Limb (tissue), 2 donors: ENCODE measurements at regions not wholly inside any gene's neighbourhood (a gene's known extent, or its start where the extent isn't known, plus 50 kb on each side); places are given as distances from the start of the nearest gene placed in this dataset.
"Not testable (repeated sequence)": the region's sequence is repeated elsewhere in the genome, so short reads cannot be mapped to it uniquely, and the experiment has no call there.

Experiments
- DNase-seq, 2 donors: peaks; one replicate each; pipeline ENCODE4 v3.0.0-alpha.2; 2016; ENCODE audit errors: extremely low spot score in 2 of 2

DNA sequence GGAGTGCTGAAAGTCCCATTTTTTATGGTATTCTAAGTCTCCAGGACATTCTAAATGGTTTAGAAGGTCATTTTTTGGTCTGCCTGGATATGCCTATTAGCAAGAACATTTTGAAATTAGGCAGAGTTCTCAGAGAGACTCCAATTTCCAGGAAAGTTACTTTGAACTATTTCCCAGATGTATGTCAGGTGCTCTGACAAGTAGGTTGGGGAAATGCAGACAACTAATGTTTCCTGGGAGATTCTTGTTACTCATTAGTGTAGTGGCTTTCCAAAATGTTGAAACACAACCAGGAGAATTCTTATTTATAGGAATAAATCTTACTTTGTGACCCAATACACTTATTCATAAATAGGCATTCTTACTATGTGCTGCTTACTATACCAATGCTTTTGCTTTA, 268.4 kb downstream of the ZNF37A start:
- not testable (repeated sequence) for DNase-seq

DNA sequence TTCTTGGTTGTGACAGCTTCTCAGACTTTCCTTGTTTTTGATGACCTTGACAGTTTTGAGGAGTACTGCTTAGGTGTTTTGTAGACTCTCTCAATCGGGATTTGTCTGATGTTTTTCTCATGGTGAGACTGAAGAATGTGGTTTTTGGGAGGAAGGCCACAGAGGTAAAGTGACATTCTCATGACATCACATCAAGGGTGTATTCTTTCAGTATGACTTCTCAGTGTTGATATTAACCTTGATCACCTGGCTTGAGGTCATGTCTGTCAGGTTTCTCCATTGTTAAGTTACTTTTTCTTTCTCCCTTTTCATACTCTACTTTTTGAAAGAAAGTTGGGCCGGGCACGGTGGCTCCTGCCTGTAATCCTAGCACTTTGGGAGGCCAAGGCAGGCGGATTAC, 269.9 kb downstream of the ZNF37A start:
- not testable (repeated sequence) for DNase-seq

DNA sequence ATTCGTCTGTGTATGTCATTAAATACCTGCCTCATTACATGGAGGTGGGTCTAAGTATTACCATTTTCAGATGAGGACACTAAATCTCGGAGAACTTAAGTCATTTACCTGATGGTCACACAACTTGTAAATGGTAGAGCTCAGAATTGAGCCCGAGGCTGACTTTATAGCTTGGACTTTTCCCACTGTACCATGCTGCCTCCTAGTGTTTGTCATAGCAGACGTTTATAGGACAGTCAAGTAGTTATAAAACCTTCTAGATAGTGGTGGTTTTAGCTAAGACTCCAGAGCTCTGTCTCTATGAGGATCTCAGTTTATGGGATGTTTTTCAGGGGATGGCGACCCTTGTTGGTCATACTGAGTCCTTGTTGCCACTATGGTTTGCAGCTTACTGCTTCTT, 271.8 kb downstream of the ZNF37A start:
- DNase-seq: not testable (repeated sequence)

- DNase-seq: not testable (repeated sequence)
These were observed 289.7 kb downstream of the ZNF37A start for GRCh38 chr10:38383800-38384199.

- DNase-seq: not testable (repeated sequence)
These were observed 292.7 kb downstream of the ZNF37A start for GRCh38 chr10:38386869-38387268.

GRCh38 chr10:38390725-38391124, 296.6 kb downstream of the ZNF37A start:
- DNase-seq: not testable (repeated sequence)

DNA sequence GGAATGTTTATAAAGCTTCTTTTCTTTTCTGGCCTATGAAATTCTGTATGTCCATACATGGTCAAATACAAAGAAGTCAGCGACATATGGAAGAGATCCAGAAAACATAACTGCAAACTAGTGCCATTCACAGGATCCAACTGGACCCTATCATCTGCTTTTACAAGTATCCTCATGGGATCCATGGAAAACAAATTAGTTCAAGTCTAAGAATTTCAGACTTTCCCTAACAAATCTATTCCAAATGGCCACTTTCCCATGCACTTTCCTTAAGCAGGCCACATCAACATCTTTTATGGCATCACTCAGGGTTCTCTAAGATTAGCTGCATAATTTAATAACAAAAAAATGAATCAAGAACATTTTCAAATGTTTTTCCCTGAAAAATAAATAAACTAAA, 301.3 kb downstream of the ZNF37A start:
- DNase-seq: not testable (repeated sequence)

DNA sequence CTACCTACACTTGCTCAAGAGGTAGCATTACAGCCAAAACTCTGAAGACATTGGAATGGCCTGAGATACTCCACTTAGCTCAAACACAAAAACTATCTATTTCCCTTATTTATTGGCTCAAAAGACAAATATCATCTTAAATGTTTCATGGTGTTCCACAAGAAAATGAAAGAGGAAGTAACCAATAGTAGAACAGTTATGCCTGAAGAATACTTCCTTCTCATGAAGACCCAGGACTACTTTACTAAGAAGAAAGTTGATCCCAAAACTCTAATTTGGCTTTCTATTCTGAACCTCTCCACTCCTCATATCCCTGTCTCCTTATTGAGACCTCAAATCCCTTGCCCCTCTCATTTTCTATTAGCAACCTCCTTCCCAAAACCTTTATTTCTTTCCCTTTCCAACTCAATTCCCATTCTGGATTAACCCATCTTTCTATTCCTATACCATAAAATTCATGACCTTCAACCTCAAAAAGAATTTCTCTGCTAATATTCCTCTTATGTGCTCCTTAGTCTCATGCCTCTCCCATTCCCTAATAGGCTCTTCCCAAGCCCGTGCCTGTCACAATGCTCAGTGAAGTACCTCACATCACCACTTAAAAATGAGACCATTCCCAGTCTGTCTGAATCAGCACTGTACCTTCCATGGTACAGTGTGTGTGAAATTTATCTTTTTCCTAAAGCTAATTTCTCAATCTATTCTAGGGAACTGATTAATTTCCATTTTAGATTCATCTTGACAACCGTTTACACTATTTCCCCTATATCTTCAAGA, 302.2 kb downstream of the ZNF37A start:
- DNase-seq: not testable (repeated sequence)

GRCh38 chr10:38401565-38401964, 307.4 kb downstream of the ZNF37A start:
- DNase-seq: not testable (repeated sequence)

- DNase-seq: peak; percentile 92
These were observed 308.6 kb downstream of the ZNF37A start for GRCh38 chr10:38402442-38403346.

- peak in 1 of 2 donors; percentile 60 for DNase-seq
These were observed 309.4 kb downstream of the ZNF37A start for GRCh38 chr10:38403347-38404117.

- not testable (repeated sequence) for DNase-seq
These were observed 329.5 kb downstream of the ZNF37A start for GRCh38 chr10:38423634-38424033.

DNA sequence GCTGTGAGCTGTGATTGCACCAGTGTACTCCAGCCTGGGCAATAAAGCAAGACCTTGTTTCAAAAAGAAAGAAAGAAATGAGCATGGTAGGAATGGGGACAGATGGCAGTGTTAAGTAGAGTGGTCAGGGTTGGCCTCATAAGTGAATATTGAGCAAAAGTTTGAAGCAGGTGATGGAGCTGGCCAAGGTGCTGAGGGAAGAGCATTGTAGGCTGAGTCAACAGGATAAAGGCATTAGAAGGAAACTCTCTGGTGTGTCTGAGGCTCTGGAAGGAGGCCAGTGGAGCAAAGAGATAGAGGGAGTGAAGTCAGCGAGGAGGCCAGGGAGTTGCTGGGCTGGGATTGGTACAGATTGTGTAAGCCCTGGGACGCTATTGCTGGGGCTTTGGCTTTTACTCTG, 336.1 kb downstream of the ZNF37A start:
- DNase-seq: not testable (repeated sequence)

DNA sequence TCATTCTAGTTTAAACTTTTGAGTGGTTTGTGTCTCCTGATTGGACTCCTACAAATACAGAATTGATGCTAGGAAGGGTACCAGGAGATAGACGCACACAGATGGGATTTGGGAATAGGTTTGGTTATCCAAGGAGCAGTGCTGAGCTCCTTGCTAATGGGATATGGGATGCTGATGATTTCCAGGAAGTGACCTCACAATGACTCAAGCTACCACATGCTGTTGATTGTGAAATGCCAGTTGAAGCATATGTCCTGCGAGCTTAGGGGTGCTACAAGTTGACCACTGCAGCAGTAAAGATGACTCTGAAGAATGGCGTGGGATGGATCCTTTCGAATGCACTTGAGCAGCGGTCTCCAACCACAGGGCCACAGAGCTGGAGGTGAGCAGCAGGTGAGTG, 343.2 kb downstream of the ZNF37A start:
- DNase-seq: not testable (repeated sequence)

DNA sequence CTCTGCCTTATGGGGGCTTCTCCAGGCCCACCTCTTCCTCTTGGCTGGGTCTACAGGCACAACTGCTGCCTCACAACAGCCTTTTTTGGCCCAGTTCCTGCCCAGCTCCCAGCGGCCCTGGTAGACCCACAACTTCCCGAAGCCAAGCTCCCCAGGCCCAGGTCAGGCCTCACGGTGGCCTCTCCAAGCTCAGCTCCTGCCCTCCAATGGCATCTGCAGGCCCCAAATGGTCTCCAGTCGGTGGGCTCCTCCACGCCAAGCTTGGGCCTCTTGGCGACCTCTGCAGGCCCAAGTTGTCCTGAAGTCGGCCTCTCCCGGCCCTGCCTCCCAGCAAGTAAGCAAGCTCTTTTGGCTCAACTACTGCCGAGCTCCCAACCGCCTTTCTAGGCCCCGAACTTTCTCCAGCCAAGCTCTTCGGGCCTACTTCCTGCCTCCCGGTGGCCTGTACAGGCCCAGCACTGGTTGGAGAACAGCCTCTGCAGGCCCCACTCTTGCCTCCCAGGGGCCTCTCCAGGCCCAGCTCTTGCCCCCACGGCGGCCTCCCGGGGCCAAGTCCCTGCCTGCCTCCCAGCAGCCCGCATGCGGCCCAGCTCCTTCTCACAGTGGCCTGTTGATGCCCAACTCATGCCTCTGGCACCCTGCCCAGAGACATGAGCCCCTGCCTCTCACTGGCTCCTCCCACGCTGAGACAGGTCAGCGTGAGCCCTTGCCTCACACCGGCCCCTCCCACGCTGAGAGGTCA, 354.6 kb downstream of the ZNF37A start:
- DNase-seq: not testable (repeated sequence)

- DNase-seq: not testable (repeated sequence)
These were observed 355.5 kb downstream of the ZNF37A start for GRCh38 chr10:38449618-38450017.

DNA sequence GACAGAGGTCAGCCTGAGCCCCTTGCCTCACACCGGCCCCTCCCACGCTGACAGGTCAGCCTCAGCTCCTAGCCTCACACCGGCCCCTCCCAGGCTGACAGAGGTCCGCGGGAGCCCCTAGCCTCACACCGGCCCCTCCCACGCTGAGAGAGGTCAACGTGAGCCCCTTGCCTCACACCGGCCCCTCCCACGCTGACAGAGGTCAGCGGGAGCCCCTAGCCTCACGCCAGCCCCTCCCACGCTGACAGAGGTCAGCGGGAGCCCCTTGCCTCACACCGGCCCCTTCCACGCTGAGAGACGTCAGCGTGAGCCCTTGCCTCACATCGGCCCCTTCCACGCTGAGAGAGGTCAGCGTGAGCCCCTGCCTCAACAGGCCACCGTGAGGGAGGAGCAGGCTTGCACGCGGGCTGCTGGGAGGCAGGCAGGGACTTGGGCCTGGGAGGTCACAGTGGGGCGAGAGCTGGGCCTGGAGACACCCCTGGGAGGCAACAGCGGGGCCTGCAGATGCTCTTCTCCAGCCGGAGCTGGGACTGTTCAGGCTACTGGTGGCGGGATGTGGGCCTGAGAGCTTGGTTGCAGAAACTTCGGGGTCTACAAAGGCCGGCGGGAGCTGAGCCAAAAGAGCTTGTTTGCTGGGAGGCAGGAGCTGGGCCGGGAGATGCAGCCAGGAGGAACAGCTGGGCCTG, 356.4 kb downstream of the ZNF37A start:
- not testable (repeated sequence) for DNase-seq

DNA sequence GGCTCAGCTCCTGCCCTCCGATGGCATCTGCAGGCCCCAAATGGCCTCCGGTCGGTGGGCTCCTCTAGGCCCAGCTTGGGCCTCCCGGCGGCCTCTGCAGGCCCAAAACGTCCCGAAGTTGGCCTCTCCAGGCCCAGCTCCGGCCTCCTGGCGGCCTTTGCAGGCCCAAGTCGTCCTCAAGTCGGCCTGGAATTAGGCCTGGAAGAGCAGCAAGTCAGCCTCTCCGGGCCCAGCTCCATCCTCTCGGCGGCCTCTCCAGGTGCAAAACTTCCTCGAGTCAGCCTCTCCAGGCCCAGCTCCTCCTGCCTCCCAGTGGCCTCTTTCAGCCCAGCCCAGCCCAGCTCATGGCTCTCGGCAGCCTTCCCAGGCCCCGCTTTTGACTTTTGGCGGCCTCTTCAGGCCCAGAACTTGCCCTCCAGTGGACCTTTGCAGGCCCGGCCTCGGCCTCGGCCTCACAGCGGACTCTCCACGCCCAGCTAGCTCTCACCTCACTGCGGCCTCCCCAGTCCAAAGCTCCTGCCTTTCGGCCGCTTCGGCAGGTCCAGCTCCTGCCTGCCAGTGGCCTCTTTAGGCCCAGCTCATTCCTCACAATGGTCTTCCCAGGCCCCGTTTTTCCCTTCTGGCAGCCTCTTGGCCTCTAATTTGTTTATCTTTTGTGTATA, 357.3 kb downstream of the ZNF37A start:
- DNase-seq: not testable (repeated sequence)
